Tibial nerve (tissue), 4 donors: ENCODE measurements at regions not wholly inside any gene's neighbourhood (a gene's known extent, or its start where the extent isn't known, plus 50 kb on each side); places are given as distances from the start of the nearest gene placed in this dataset.

Experiments
- CTCF ChIP-seq, 5 experiments: fragments of 200-600 bp in 3 of 5; fragments of 450-650 bp in 2 of 5; sonication (generic) in 3 of 5; IDR thresholded peaks; one replicate each; pipeline ENCODE4 v1.5.1; 2016 to 2019; ENCODE audit warnings: antibody characterized with exemption in 5 of 5, mild to moderate bottlenecking in 3 of 5, moderate library complexity in 2 of 5
- EP300 ChIP-seq, 2 donors: sonication (generic); formaldehyde crosslinking; IDR thresholded peaks; one replicate each; pipeline ENCODE4 v1.6.1; 2017; ENCODE audit warnings: antibody characterized with exemption in 2 of 2, mild to moderate bottlenecking in 1 of 2
- POLR2A ChIP-seq, 2 donors: fragments of 450-650 bp; IDR thresholded peaks; one replicate each; pipeline ENCODE4 v1.6.1; 2017; ENCODE audit warnings: antibody characterized with exemption in 2 of 2, mild to moderate bottlenecking in 2 of 2, moderate library complexity in 2 of 2

GRCh38 chr5:93894601-93895354 is 153.4 kb upstream of the POU5F2 start:
- TF ChIP-seq POLR2A (IDR thresholded peaks at IDR 0.05), result no peak
- peak in 4 of 5 experiments; percentile 20 to 48 (median 34) for TF ChIP-seq CTCF (IDR thresholded peaks at IDR 0.05)
- no peak for TF ChIP-seq EP300 (IDR thresholded peaks at IDR 0.05)
